ENCODE measurements at regions not wholly inside any gene's neighbourhood (a gene's known extent, or its start where the extent isn't known, plus 50 kb on each side); places are given as distances from the start of the nearest gene placed in this dataset.

DNA sequence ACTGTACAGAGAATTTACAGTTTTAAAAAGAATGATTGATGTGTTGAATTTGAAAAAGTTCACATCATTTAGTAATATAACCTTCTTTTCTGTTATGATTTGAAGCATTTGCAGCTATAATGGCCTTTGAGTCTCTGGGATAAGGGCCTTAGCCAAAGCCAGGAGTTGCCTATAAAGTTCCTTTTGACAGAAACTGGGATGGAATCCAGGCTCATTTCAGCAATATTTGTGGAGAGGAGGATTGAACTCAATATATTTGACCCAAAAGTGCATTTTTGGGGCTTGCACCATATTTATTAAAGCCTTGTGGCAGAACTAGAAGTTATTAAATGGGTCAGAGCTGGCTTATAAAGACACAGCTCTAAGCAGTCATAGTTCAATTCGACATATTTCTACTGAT is 348.7 kb upstream of the EPHA3 start:
- no peaks in the 10 kb centered on the region for H3K9me3 ChIP-seq
- no peaks in the 10 kb centered on the region for H3K27me3 ChIP-seq
- DNase-seq = no peak
- TF ChIP-seq, protein P1, sequence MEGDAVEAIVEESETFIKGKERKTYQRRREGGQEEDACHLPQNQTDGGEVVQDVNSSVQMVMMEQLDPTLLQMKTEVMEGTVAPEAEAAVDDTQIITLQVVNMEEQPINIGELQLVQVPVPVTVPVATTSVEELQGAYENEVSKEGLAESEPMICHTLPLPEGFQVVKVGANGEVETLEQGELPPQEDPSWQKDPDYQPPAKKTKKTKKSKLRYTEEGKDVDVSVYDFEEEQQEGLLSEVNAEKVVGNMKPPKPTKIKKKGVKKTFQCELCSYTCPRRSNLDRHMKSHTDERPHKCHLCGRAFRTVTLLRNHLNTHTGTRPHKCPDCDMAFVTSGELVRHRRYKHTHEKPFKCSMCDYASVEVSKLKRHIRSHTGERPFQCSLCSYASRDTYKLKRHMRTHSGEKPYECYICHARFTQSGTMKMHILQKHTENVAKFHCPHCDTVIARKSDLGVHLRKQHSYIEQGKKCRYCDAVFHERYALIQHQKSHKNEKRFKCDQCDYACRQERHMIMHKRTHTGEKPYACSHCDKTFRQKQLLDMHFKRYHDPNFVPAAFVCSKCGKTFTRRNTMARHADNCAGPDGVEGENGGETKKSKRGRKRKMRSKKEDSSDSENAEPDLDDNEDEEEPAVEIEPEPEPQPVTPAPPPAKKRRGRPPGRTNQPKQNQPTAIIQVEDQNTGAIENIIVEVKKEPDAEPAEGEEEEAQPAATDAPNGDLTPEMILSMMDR (IDR thresholded peaks at IDR 0.05) = no peak
- no peak for TF ChIP-seq POLR2A (IDR thresholded peaks at IDR 0.05)
- ATAC-seq = no peak
- intact Hi-C loops (cut with DNase I) = no loop called here
- 43 to 67% methylated on average over 1 of the region's 1 CpG for WGBS, 2 donors
- no peaks in the 10 kb centered on the region for H3K36me3 ChIP-seq (replicated peaks in 1 of 2; ENCODE audit: insufficient read depth in 1 of 2, low read depth in 2 of 2)
- no peaks in the 10 kb centered on the region for H3K4me1 ChIP-seq
- no peak overlapping the region for H3K4me3 ChIP-seq
- H3K27ac ChIP-seq = no peak overlapping the region

DNA sequence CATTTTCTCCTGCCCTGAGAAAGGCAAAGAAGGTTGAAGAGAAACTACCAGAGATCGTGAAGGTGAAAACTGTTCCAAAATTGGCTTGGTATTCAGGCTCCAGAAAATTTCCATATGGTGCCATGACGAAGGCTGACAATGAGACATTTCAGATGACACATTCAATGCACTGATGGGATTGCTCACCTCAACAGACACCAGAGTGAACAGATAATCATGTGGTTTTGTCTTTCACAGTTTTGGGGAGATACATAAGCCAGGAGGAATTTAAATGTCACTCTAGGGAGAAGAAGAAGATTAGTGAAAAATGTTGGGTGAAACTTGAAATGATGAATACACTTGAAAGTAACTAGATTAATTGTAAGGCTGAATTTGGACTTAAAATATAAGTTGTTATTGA is 339.7 kb upstream of the EPHA3 start:
- no peak for ATAC-seq
- Histone ChIP-seq H3K36me3 (replicated peaks in 1 of 2; ENCODE audit: insufficient read depth in 1 of 2, low read depth in 2 of 2) (no peaks in the 10 kb centered on the region), H3K4me1 (no peaks in the 10 kb centered on the region), H3K4me3 (no peak overlapping the region), H3K9me3 (no peaks in the 10 kb centered on the region), H3K27ac (no peak overlapping the region), H3K27me3 (no peaks in the 10 kb centered on the region)
- no peak for TF ChIP-seq POLR2A (IDR thresholded peaks at IDR 0.05)
- TF ChIP-seq, protein P1 (IDR thresholded peaks at IDR 0.05) = no peak
- intact Hi-C loops (cut with DNase I) = no loop called here
- DNase-seq = no peak
- WGBS, 2 donors = 72 to 80% methylated on average over 2 of the region's 2 CpGs

GRCh38 chr3:88773766-88774165 is 333.7 kb upstream of the EPHA3 start:
- Histone ChIP-seq H3K4me3 (no peak overlapping the region), H3K36me3 (replicated peaks in 1 of 2; ENCODE audit: insufficient read depth in 1 of 2, low read depth in 2 of 2) (no peaks in the 10 kb centered on the region), H3K27ac (no peak overlapping the region), H3K9me3 (no peaks in the 10 kb centered on the region), H3K27me3 (no peaks in the 10 kb centered on the region), H3K4me1 (no peaks in the 10 kb centered on the region)
- DNase-seq = no peak
- no peak for ATAC-seq
- intact Hi-C loops (cut with DNase I) = no loop called here
- TF ChIP-seq, protein P1 (IDR thresholded peaks at IDR 0.05) = no peak
- TF ChIP-seq POLR2A (IDR thresholded peaks at IDR 0.05) = no peak

- no peaks in the 10 kb centered on the region for H3K27me3 ChIP-seq
- DNase-seq (no peak), ATAC-seq (no peak)
- no peak overlapping the region for H3K27ac ChIP-seq
- no peak overlapping the region for H3K4me3 ChIP-seq
- H3K36me3 ChIP-seq (replicated peaks in 1 of 2; ENCODE audit: insufficient read depth in 1 of 2, low read depth in 2 of 2) = no peaks in the 10 kb centered on the region
- WGBS, 2 donors = 71 to 89% methylated on average over 3 of the region's 3 CpGs
- intact Hi-C loops (cut with DNase I) = no loop called here
- H3K9me3 ChIP-seq = no peaks in the 10 kb centered on the region
- TF ChIP-seq POLR2A (IDR thresholded peaks at IDR 0.05) = no peak
- TF ChIP-seq, protein P1 (IDR thresholded peaks at IDR 0.05) = no peak
- H3K4me1 ChIP-seq = no peaks in the 10 kb centered on the region
These were observed 332.3 kb upstream of the EPHA3 start for GRCh38 chr3:88775026-88775690.

DNA sequence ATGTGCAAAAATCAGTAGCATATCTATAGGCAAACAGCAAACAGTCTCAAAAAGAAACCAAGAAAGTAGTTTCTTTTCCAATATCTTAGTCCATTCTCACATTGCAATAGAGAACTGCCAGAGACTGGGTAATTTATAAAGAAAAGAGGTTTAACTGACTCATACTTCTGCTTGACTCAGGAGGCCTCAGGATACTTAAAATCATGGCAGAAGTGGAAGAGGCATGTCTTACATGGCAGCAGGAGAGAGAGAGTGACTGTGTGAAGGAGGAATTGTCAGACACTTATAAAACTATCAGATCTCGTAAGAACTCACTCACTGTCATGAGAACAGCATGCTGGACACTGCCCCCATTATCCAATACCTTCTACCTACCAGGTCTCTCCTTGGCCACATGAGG is 327.9 kb upstream of the EPHA3 start:
- 53 to 67% methylated on average over 1 of the region's 1 CpG for WGBS, 2 donors
- no peak for TF ChIP-seq POLR2A (IDR thresholded peaks at IDR 0.05)
- TF ChIP-seq, protein P1 (IDR thresholded peaks at IDR 0.05) = no peak
- intact Hi-C loops (cut with DNase I) = no loop called here
- ATAC-seq = no peak
- Histone ChIP-seq H3K27me3 (no peaks in the 10 kb centered on the region), H3K4me3 (no peak overlapping the region), H3K9me3 (peaks cover 0 to 5% (median 0%) of the 10 kb centered on the region in 3 donors), H3K4me1 (no peaks in the 10 kb centered on the region), H3K36me3 (replicated peaks in 1 of 2; ENCODE audit: insufficient read depth in 1 of 2, low read depth in 2 of 2) (no peaks in the 10 kb centered on the region), H3K27ac (no peak overlapping the region)
- no peak for DNase-seq
